ENCODE measurements at regions not wholly inside any gene's neighbourhood (a gene's known extent, or its start where the extent isn't known, plus 50 kb on each side); places are given as distances from the start of the nearest gene placed in this dataset.

DNA sequence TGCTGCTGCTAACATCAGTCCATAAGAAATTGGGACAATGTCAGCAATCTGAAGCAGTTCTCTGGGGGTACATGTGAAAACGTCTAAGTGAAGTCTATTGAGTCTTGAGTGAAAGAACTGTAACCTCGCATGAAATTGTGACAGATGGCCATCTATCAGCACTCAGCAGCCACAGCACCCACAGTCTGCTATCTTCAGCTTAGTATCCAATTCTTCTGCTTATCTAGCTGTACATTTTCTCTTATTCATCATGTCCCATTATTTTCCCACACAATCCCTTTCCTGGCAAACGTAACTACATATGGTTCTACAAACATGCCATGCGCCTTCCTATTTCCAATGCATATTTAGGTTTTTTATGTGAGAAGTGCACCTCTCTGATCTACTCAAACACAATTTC lies 629.7 kb downstream of the NTRK3 start:
- BruUV-seq (replicated peaks), result no TSS peak
- no peaks in the 10 kb centered on the region for H3K27me3 ChIP-seq (ENCODE audit: control insufficient read depth, insufficient read depth, low read length)
- ChIA-PET POLR2A (no interaction called here), CTCF (no interaction called here)
- 0 out of 2 replicates have a peak, but pooled peaks cover 3% of the 10 kb centered on the region for H3K9me3 ChIP-seq (ENCODE audit: control insufficient read depth, insufficient read depth, low read depth, low read length)
- H3K4me3 ChIP-seq (ENCODE audit: low read depth in 2 of 2, low read length in 2 of 2), result no peak overlapping the region
- H3K4me1 ChIP-seq (ENCODE audit: control insufficient read depth, insufficient read depth, low read length), result no peaks in the 10 kb centered on the region
- TF ChIP-seq SIN3A (IDR thresholded peaks at IDR 0.05; ENCODE audit: borderline replicate concordance, insufficient read depth, low read depth, low read length) (no peak), POLR2AphosphoS5 (IDR thresholded peaks at IDR 0.05; ENCODE audit: low read depth, low read length) (no peak), TCF7L2 (IDR thresholded peaks at IDR 0.05; ENCODE audit: low read depth, low read length) (no peak)
- TF ChIP-seq, protein P1, sequence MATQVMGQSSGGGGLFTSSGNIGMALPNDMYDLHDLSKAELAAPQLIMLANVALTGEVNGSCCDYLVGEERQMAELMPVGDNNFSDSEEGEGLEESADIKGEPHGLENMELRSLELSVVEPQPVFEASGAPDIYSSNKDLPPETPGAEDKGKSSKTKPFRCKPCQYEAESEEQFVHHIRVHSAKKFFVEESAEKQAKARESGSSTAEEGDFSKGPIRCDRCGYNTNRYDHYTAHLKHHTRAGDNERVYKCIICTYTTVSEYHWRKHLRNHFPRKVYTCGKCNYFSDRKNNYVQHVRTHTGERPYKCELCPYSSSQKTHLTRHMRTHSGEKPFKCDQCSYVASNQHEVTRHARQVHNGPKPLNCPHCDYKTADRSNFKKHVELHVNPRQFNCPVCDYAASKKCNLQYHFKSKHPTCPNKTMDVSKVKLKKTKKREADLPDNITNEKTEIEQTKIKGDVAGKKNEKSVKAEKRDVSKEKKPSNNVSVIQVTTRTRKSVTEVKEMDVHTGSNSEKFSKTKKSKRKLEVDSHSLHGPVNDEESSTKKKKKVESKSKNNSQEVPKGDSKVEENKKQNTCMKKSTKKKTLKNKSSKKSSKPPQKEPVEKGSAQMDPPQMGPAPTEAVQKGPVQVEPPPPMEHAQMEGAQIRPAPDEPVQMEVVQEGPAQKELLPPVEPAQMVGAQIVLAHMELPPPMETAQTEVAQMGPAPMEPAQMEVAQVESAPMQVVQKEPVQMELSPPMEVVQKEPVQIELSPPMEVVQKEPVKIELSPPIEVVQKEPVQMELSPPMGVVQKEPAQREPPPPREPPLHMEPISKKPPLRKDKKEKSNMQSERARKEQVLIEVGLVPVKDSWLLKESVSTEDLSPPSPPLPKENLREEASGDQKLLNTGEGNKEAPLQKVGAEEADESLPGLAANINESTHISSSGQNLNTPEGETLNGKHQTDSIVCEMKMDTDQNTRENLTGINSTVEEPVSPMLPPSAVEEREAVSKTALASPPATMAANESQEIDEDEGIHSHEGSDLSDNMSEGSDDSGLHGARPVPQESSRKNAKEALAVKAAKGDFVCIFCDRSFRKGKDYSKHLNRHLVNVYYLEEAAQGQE (IDR thresholded peaks at IDR 0.05; ENCODE audit: insufficient read depth in 1 of 2, low read depth in 2 of 2, low read length in 1 of 2), result no peak
- TF ChIP-seq, protein P2, sequence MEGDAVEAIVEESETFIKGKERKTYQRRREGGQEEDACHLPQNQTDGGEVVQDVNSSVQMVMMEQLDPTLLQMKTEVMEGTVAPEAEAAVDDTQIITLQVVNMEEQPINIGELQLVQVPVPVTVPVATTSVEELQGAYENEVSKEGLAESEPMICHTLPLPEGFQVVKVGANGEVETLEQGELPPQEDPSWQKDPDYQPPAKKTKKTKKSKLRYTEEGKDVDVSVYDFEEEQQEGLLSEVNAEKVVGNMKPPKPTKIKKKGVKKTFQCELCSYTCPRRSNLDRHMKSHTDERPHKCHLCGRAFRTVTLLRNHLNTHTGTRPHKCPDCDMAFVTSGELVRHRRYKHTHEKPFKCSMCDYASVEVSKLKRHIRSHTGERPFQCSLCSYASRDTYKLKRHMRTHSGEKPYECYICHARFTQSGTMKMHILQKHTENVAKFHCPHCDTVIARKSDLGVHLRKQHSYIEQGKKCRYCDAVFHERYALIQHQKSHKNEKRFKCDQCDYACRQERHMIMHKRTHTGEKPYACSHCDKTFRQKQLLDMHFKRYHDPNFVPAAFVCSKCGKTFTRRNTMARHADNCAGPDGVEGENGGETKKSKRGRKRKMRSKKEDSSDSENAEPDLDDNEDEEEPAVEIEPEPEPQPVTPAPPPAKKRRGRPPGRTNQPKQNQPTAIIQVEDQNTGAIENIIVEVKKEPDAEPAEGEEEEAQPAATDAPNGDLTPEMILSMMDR (IDR thresholded peaks at IDR 0.05), result no peak
- intact Hi-C loops (cut with micrococcal nuclease; ENCODE audit: unreplicated experiment) (no loop called here), in situ Hi-C loops (cut with HindIII; ENCODE audit: low pct_unique_long_range_greater_than_20kb, low sequenced_read_pairs) (no loop called here)
- no peak for DNase-seq (ENCODE audit: low read depth, low spot score)
- no peaks in the 10 kb centered on the region for H3K36me3 ChIP-seq (ENCODE audit: control insufficient read depth, insufficient read depth, low read length)
- ATAC-seq, result no peak
- H3K27ac ChIP-seq (ENCODE audit: low read length), result no peak overlapping the region

DNA sequence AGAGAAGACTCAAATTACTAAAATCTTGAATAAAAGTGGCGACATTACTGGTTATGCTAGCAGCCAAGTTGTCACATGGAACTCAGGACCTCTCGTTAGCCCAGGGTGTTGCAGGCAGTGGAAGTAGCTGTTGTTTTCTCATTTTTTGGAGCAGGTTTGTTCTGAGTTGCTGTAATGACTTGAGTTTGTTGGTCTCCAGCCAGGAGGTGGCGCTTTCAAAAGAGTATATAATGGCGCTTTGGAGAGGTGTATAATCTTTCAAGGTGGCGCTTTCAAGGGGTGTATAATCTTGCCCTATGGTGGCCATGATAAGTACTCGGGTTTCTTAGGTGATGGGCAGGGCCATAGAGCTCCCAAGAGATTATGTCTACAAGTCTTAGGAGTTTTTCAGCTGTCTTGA lies 632.7 kb downstream of the NTRK3 start:
- DNase-seq (ENCODE audit: low read depth, low spot score), result no peak
- CTCF ChIA-PET, result no interaction called here
- no peaks in the 10 kb centered on the region for H3K36me3 ChIP-seq (ENCODE audit: control insufficient read depth, insufficient read depth, low read length)

More for the DNA sequence above, 632.7 kb downstream of the NTRK3 start:
- TF ChIP-seq, protein P2 (IDR thresholded peaks at IDR 0.05), result peak; percentile 35
- TF ChIP-seq, protein P1 (IDR thresholded peaks at IDR 0.05; ENCODE audit: insufficient read depth in 1 of 2, low read depth in 2 of 2, low read length in 1 of 2), result no peak
- Histone ChIP-seq H3K4me3 (ENCODE audit: low read depth in 2 of 2, low read length in 2 of 2) (no peak overlapping the region), H3K27me3 (ENCODE audit: control insufficient read depth, insufficient read depth, low read length) (no peaks in the 10 kb centered on the region), H3K9me3 (ENCODE audit: control insufficient read depth, insufficient read depth, low read depth, low read length) (0 out of 2 replicates have a peak, but pooled peaks cover 4% of the 10 kb centered on the region), H3K4me1 (ENCODE audit: control insufficient read depth, insufficient read depth, low read length) (no peaks in the 10 kb centered on the region), H3K27ac (ENCODE audit: low read length) (no peak overlapping the region)
- ATAC-seq, result no peak
- intact Hi-C loops (cut with micrococcal nuclease; ENCODE audit: unreplicated experiment), result no loop called here
- no TSS peak for BruUV-seq (replicated peaks)
- in situ Hi-C loops (cut with HindIII; ENCODE audit: low pct_unique_long_range_greater_than_20kb, low sequenced_read_pairs), result no loop called here
- POLR2A ChIA-PET, result no interaction called here
